ENCODE measurements at regions not wholly inside any gene's neighbourhood (a gene's known extent, or its start where the extent isn't known, plus 50 kb on each side); places are given as distances from the start of the nearest gene placed in this dataset.
"Not testable (repeated sequence)": the region's sequence is repeated elsewhere in the genome, so short reads cannot be mapped to it uniquely, and the experiment has no call there.

DNA sequence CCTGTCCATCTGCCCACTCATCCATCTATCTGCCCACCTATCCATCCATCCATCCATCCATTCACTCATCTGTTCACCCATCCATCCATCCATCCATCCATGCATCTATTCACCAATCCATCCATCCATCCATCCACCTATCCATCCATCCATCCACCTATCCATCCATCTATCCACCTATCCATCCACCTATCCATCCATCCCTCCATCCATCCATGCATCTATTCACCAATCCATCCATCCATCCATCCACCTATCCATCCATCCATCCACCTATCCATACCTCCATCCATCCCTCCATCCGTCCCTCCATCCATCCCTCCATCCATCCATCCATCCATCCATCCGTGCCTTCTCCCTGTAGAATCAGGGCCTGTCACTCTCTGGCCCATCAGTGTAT lies 341.9 kb upstream of the CDH5 start:
- not testable (repeated sequence) for H3K4ac ChIP-seq (replicated peaks; ENCODE audit: insufficient read length, low read depth, low read length); H2AK5ac ChIP-seq (ENCODE audit: low read depth, low read length); H3K4me2 ChIP-seq (ENCODE audit: insufficient read depth in 1 of 2, low read depth in 2 of 2, low read length in 2 of 2); H2BK5ac ChIP-seq (ENCODE audit: low read depth, low read length); H3K18ac ChIP-seq (ENCODE audit: extremely low read depth, low read length); H3K4me1 ChIP-seq (replicated peaks in 1 of 4; ENCODE audit: control insufficient read depth in 3 of 4, insufficient read depth in 4 of 4, low read length in 3 of 4); H3K4me3 ChIP-seq (ENCODE audit: extremely low read depth in 1 of 4, insufficient read depth in 2 of 4, low read depth in 3 of 4, low read length in 4 of 4); H2BK120ac ChIP-seq (replicated peaks; ENCODE audit: low read depth, low read length); H4K20me1 ChIP-seq (replicated peaks in 1 of 2; ENCODE audit: control insufficient read depth in 1 of 2, insufficient read depth in 2 of 2, low read length in 2 of 2); H4K91ac ChIP-seq (replicated peaks; ENCODE audit: insufficient read length, low read length); H3K36me3 ChIP-seq (ENCODE audit: control insufficient read depth in 2 of 4, insufficient read depth in 4 of 4, low read length in 3 of 4); H3K27ac ChIP-seq (ENCODE audit: low read depth, low read length); H3K79me2 ChIP-seq (ENCODE audit: control insufficient read depth in 1 of 2, insufficient read depth in 2 of 2, low read length in 2 of 2); H2BK15ac ChIP-seq (ENCODE audit: low read length); H3K14ac ChIP-seq (ENCODE audit: insufficient read length); H2AFZ ChIP-seq (ENCODE audit: low read length); FAIRE-seq; DNase-seq (ENCODE audit: low read depth in 1 of 2, low spot score in 2 of 2); H3K27me3 ChIP-seq (replicated peaks in 1 of 4; ENCODE audit: control insufficient read depth in 3 of 4, extremely low read depth in 1 of 4, insufficient read depth in 3 of 4, low read length in 3 of 4); H3K23ac ChIP-seq (ENCODE audit: insufficient read length); H2BK12ac ChIP-seq (ENCODE audit: low read depth, low read length); H3K9ac ChIP-seq (replicated peaks in 1 of 4; ENCODE audit: extremely low read depth in 1 of 4, low read depth in 3 of 4, low read length in 3 of 4); H2BK20ac ChIP-seq (ENCODE audit: low read length); H4K8ac ChIP-seq (ENCODE audit: extremely low read depth, insufficient read depth, low read length); H3K79me1 ChIP-seq (ENCODE audit: low read depth, low read length); H4K5ac ChIP-seq (ENCODE audit: insufficient read length, low read depth, low read length); H3K23me2 ChIP-seq (ENCODE audit: low read depth, low read length)
- POLR2A ChIA-PET (ENCODE audit: partially characterized antibody): interaction anchor here (1.0 kb wide), 1 partner anchor 25 kb away, joined by 3 read pairs; no protein-coding TSS in a partner anchor
- Histone ChIP-seq H3K9me3 (ENCODE audit: insufficient read depth in 2 of 2, low read depth in 1 of 2, low read length in 1 of 2) (peaks cover 16 to 17% of the 10 kb centered on the region in 2 experiments), H3K56ac (replicated peaks; ENCODE audit: insufficient read length, low read depth, low read length) (peak overlapping the region; percentile 81)
- 92 to 100% methylated on average over 1 to 2 of the region's 2 CpGs for WGBS, 2 experiments (ENCODE audit: extremely low coverage in 1 of 2, insufficient coverage in 1 of 2, insufficient read length in 1 of 2, insufficient replicate concordance in 2 of 2, low coverage in 1 of 2, low lambda C conversion rate in 2 of 2, missing lambda C conversion rate in 1 of 2)
- CTCF ChIA-PET (ENCODE audit: partially characterized antibody): interaction anchor here (0.6 to 1.9 kb wide), 6 partner anchors 11 to 189 kb away, joined by 3 to 5 read pairs (median 4); no protein-coding TSS in a partner anchor

Data from H1 (cell line).